CD14-positive monocyte (primary cell): ENCODE measurements at regions not wholly inside any gene's neighbourhood (a gene's known extent, or its start where the extent isn't known, plus 50 kb on each side); places are given as distances from the start of the nearest gene placed in this dataset.

Experiments
- DNase-seq, 3 donors: peaks; one replicate each; pipeline ENCODE4 v3.0.0-alpha.2; 2011 to 2022
- H2AFZ ChIP-seq: 2 replicates; pipeline ENCODE4 v1.6.0; 2012; ENCODE audit warnings: mild to moderate bottlenecking, low read depth, low read length, inconsistent platforms; ENCODE audit not compliant: insufficient read depth, poor library complexity, severe bottlenecking
- H3K27ac ChIP-seq, 2 donors: 1 replicate in 1 of 2; 2 replicates in 1 of 2; pipeline ENCODE4 v1.5.1; 2012 to 2013; ENCODE audit warnings: low read length in 2 of 2, control low read depth in 1 of 2, inconsistent platforms in 1 of 2, low read depth in 1 of 2, mild to moderate bottlenecking in 1 of 2
- H3K27me3 ChIP-seq, 2 donors: one replicate each; pipeline versions ENCODE4 v1.6.0 to v1.6.1; 2011 to 2013; ENCODE audit warnings: low read length in 2 of 2; ENCODE audit not compliant: control insufficient read depth in 2 of 2, insufficient read depth in 2 of 2
- H3K36me3 ChIP-seq, 2 donors: replicated peaks in 1 of 2; 1 replicate in 1 of 2; 2 replicates in 1 of 2; pipeline versions ENCODE4 v1.5.1 to v1.6.1; 2012 to 2013; ENCODE audit warnings: low read length in 2 of 2, control low read depth in 1 of 2, inconsistent platforms in 1 of 2, mild to moderate bottlenecking in 1 of 2; ENCODE audit not compliant: insufficient read depth in 2 of 2, control insufficient read depth in 1 of 2
- H3K4me1 ChIP-seq, 2 donors: 1 replicate in 1 of 2; 2 replicates in 1 of 2; pipeline versions ENCODE4 v1.5.1 to v1.6.1; 2012 to 2013; ENCODE audit warnings: low read length in 2 of 2, control low read depth in 1 of 2, inconsistent platforms in 1 of 2, mild to moderate bottlenecking in 1 of 2, moderate library complexity in 1 of 2; ENCODE audit not compliant: insufficient read depth in 2 of 2, control insufficient read depth in 1 of 2
- H3K4me2 ChIP-seq: replicated peaks from 2 replicates; pipeline ENCODE3; 2012; ENCODE audit warnings: low read length, moderate library complexity, mild to moderate bottlenecking; ENCODE audit not compliant: poor library complexity, severe bottlenecking; ENCODE audit errors: extremely low read depth
- H3K4me3 ChIP-seq, 3 experiments: fragments of 200-600 bp in 1 of 3; sonication (generic) in 1 of 3; replicated peaks in 1 of 3; 1 replicate in 2 of 3; 2 replicates in 1 of 3; pipeline ENCODE4 v1.5.1; 2011 to 2013; ENCODE audit warnings: low read length in 3 of 3, mild to moderate bottlenecking in 3 of 3, control low read depth in 2 of 3, low read depth in 2 of 3, inconsistent platforms in 1 of 3, moderate library complexity in 1 of 3
- H3K79me2 ChIP-seq: 2 replicates; pipeline ENCODE4 v1.6.0; 2012; ENCODE audit warnings: mild to moderate bottlenecking, control low read depth, inconsistent platforms, low read length, moderate library complexity; ENCODE audit not compliant: insufficient read depth
- H3K9ac ChIP-seq: 2 replicates; pipeline ENCODE4 v1.6.0; 2017; ENCODE audit warnings: low read length, mild to moderate bottlenecking; ENCODE audit not compliant: insufficient read depth, poor library complexity, severe bottlenecking
- H3K9me3 ChIP-seq, 2 donors: replicated peaks in 1 of 2; 1 replicate in 1 of 2; 2 replicates in 1 of 2; pipeline versions ENCODE4 v1.5.1 to v1.6.1; 2012 to 2013; ENCODE audit warnings: low read length in 2 of 2, control low read depth in 1 of 2; ENCODE audit not compliant: control insufficient read depth in 1 of 2, insufficient read depth in 1 of 2
- H4K20me1 ChIP-seq: 2 replicates; pipeline ENCODE4 v1.6.0; 2012; ENCODE audit warnings: mild to moderate bottlenecking, low read length, control low read depth, moderate library complexity; ENCODE audit not compliant: insufficient read depth
- H3K27ac Mint-ChIP-seq, 7 donors: one replicate each; pipeline ENCODE4 v1.8.0; 2020; ENCODE audit warnings: mild to moderate bottlenecking in 7 of 7, mixed read lengths in 7 of 7, moderate library complexity in 6 of 7, inconsistent platforms in 2 of 7
- H3K27me3 Mint-ChIP-seq, 3 donors: one replicate each; pipeline ENCODE4 v1.8.0; 2021 to 2022; ENCODE audit warnings: low read depth in 3 of 3, mild to moderate bottlenecking in 3 of 3, mixed read lengths in 3 of 3, moderate library complexity in 3 of 3, inconsistent platforms in 1 of 3
- H3K36me3 Mint-ChIP-seq, 2 donors: one replicate each; pipeline ENCODE4 v1.8.0; 2020; ENCODE audit warnings: mixed read lengths in 2 of 2, inconsistent platforms in 1 of 2, mild to moderate bottlenecking in 1 of 2
- H3K4me1 Mint-ChIP-seq: one replicate; pipeline ENCODE4 v1.8.0; 2020; ENCODE audit warnings: mild to moderate bottlenecking, mixed read lengths
- H3K4me3 Mint-ChIP-seq, 2 donors: one replicate each; pipeline ENCODE4 v1.8.0; 2020; ENCODE audit warnings: mild to moderate bottlenecking in 2 of 2, mixed read lengths in 2 of 2, moderate library complexity in 1 of 2
- H3K9me3 Mint-ChIP-seq, 7 donors: one replicate each; pipeline ENCODE4 v1.8.0; 2020 to 2022; ENCODE audit warnings: mixed read lengths in 7 of 7, mild to moderate bottlenecking in 6 of 7, moderate library complexity in 6 of 7, inconsistent platforms in 2 of 7
- WGBS: methylation state at CpG from one replicate; pipeline ENCODE4 v1.1.5; 2013; ENCODE audit warnings: missing lambda C conversion rate; ENCODE audit not compliant: insufficient coverage; 5-methylcytosine and 5-hydroxymethylcytosine counted together
- intact Hi-C, 2 donors: fragments of 100-400 bp; cut with micrococcal nuclease; formaldehyde crosslinking; loops; one replicate each; pipeline versions ENCODE4 v1.15.0 to v1.15.1; 2023
- TF ChIP-seq, protein P1 (sequence below): fragments of 200-600 bp; IDR thresholded peaks from one replicate; pipeline ENCODE4 v1.8.0; 2022; ENCODE audit warnings: antibody characterized with exemption, mild to moderate bottlenecking

DNA sequence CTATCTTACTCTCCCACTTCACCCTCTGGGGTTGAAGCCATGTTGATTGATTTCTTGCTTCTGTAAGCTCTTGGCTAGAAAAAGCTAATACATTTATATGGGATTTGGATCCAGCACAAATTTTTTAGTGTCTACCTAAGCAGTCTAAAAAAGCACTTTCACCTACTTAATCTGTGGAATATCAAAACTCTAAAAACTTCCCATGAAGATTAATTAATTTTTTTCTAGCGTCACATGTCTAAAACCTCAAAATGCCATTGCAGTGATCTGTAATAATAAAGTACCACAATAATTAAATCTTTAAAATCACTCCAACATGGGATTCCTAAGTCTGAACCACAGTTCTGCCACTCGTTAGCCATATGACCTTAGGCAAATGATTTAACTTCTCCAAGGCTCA is 180.1 kb downstream of the EN1 start:
- Histone ChIP-seq H3K79me2 (no peaks in the 10 kb centered on the region), H3K4me2 (no peak overlapping the region), H3K27me3 (no peaks in the 10 kb centered on the region), H4K20me1 (no peaks in the 10 kb centered on the region), H3K9ac (no peak overlapping the region), H3K9me3 (no peaks in the 10 kb centered on the region), H3K4me1 (no peaks in the 10 kb centered on the region), H3K36me3 (no peaks in the 10 kb centered on the region), H2AFZ (no peak overlapping the region), H3K27ac (no peak overlapping the region), H3K4me3 (no peak overlapping the region)
- intact Hi-C loops: no loop called here
- 85% methylated on average over 1 of the region's 2 CpGs for WGBS
- Mint-ChIP-seq H3K36me3 (no peaks in the 10 kb centered on the region), H3K4me3 (no peak overlapping the region), H3K9me3 (peaks cover 0 to 4% (median 0%) of the 10 kb centered on the region in 7 donors), H3K4me1 (no peaks in the 10 kb centered on the region), H3K27me3 (peaks cover 0 to 4% (median 1%) of the 10 kb centered on the region in 3 donors), H3K27ac (no peak overlapping the region)
- no peak for DNase-seq
- TF ChIP-seq, protein P1, sequence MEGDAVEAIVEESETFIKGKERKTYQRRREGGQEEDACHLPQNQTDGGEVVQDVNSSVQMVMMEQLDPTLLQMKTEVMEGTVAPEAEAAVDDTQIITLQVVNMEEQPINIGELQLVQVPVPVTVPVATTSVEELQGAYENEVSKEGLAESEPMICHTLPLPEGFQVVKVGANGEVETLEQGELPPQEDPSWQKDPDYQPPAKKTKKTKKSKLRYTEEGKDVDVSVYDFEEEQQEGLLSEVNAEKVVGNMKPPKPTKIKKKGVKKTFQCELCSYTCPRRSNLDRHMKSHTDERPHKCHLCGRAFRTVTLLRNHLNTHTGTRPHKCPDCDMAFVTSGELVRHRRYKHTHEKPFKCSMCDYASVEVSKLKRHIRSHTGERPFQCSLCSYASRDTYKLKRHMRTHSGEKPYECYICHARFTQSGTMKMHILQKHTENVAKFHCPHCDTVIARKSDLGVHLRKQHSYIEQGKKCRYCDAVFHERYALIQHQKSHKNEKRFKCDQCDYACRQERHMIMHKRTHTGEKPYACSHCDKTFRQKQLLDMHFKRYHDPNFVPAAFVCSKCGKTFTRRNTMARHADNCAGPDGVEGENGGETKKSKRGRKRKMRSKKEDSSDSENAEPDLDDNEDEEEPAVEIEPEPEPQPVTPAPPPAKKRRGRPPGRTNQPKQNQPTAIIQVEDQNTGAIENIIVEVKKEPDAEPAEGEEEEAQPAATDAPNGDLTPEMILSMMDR: no peak

DNA sequence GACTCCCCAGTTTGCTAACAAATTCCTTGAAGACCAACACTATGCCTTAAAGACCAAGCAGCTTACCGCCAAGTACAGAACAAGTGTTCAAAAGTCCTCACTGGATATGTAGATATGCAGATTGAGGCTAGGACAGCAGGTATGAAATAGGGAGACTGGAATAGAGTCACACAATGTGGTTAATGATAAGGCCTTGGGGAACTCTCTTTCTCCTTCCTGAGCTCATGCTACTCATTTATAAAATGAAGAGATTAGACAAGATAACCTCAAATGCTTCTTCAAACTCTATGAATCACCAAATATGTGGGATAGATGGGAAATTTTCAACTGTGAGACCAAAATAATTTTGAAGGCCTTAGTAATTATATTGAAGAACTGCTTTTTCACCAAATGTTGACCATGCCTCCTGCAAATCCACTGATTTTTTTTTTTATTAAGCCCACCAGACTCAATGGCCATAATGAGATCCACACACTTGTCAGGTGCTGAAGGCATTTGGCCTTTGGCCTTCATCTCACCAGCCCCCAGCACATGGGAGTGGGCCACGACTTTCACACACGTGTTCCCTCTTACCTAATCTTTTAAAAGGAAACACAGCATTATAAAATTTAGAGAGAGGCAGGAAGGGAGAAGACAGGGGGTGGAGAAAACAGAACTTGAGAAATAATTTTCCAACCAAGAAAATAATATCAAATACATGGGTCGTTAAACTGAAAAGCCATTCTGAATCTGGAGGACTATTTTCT is 181.5 kb downstream of the EN1 start:
- Histone ChIP-seq H3K4me2 (no peak overlapping the region), H3K27me3 (no peaks in the 10 kb centered on the region), H2AFZ (no peak overlapping the region), H3K9ac (no peak overlapping the region), H3K36me3 (no peaks in the 10 kb centered on the region), H3K9me3 (no peaks in the 10 kb centered on the region), H3K4me1 (no peaks in the 10 kb centered on the region), H3K27ac (no peak overlapping the region), H4K20me1 (no peaks in the 10 kb centered on the region), H3K4me3 (no peak overlapping the region), H3K79me2 (no peaks in the 10 kb centered on the region)
- no peaks in the 10 kb centered on the region for H3K36me3 Mint-ChIP-seq
- H3K9me3 Mint-ChIP-seq: peaks cover 0 to 3% (median 0%) of the 10 kb centered on the region in 7 donors
- no CpG with 5 or more reads among the region's 4 CpGs for WGBS
- intact Hi-C loops: no loop called here
- H3K4me3 Mint-ChIP-seq: no peak overlapping the region
- no peak overlapping the region for H3K27ac Mint-ChIP-seq
- no peaks in the 10 kb centered on the region for H3K4me1 Mint-ChIP-seq
- peaks cover 1 to 2% (median 2%) of the 10 kb centered on the region in 3 donors for H3K27me3 Mint-ChIP-seq
- DNase-seq: no peak
- TF ChIP-seq, protein P1: no peak
